K562 (cell line): ENCODE measurements at regions not wholly inside any gene's neighbourhood (a gene's known extent, or its start where the extent isn't known, plus 50 kb on each side); places are given as distances from the start of the nearest gene placed in this dataset.

Experiments used
- ATAC-seq: fragments of 200-7000 bp; cut with Tn5 transposase; 3 replicates; pipeline ENCODE4 v1.9.1; 2020; ENCODE audit warnings: moderate library complexity
- BruUV-seq: library from RNA; stranded (reverse); fragments of 400-500 nt; replicated peaks from 2 replicates; lab custom pipeline; 2021; lab: Mats Ljungman, UMichigan
- CTCF ChIA-PET: fragments of 300-600 bp; formaldehyde crosslinking; extraction: SDS; loops from one replicate; lab custom pipeline; 2021; ENCODE audit warnings: low intra/inter-chr PET ratio; lab: Yijun Ruan, JAX
- POLR2A ChIA-PET: fragments of 300-600, 350-650 bp; sonication (Branson Sonifier 250); formaldehyde crosslinking; extraction: SDS; loops from one replicate; lab custom pipeline; 2021; ENCODE audit warnings: antibody characterized with exemption, inconsistent platforms; lab: Yijun Ruan, JAX
- DNase-seq, 4 experiments: peaks; one replicate each; pipeline versions ENCODE4 v3.0.0 to v3.0.0-alpha.2; 2011 to 2018; ENCODE audit warnings: low spot score in 3 of 4, mixed read lengths in 3 of 4; ENCODE audit errors: extremely low read depth in 1 of 4
- FAIRE-seq: peaks from 2 replicates; lab custom pipeline; 2011; peaks lifted over from hg19 to GRCh38; lab: Jason Lieb, UNC
- H2AFZ ChIP-seq: 2 replicates; pipeline ENCODE4 v1.6.0; 2011; ENCODE audit warnings: low read depth, low read length, control low read depth, inconsistent platforms
- H3K27ac ChIP-seq: fragments of 200-600 bp; 3 replicates; pipeline ENCODE4 v1.8.0; 2011; ENCODE audit warnings: low read depth, mild to moderate bottlenecking, control low read depth, inconsistent platforms, low read length, moderate library complexity, mixed read lengths; ENCODE audit errors: extremely low read depth
- H3K27me3 ChIP-seq, 2 experiments: fragments of 300-600 bp in 1 of 2; 2 replicates in 1 of 2; 3 replicates in 1 of 2; pipeline versions ENCODE4 v1.6.0 to v1.8.0; 2011; ENCODE audit warnings: inconsistent platforms in 2 of 2, low read length in 2 of 2, mild to moderate bottlenecking in 1 of 2, mixed read lengths in 1 of 2, moderate library complexity in 1 of 2; ENCODE audit not compliant: control insufficient read depth in 2 of 2, insufficient read depth in 2 of 2
- H3K36me3 ChIP-seq: fragments of 300-600 bp; 3 replicates; pipeline ENCODE4 v1.8.0; 2011; ENCODE audit warnings: mild to moderate bottlenecking, low read length, inconsistent platforms; ENCODE audit not compliant: control insufficient read depth, insufficient read depth
- H3K4me1 ChIP-seq, 2 experiments: fragments of 200-600 bp in 1 of 2; replicated peaks in 1 of 2; 2 replicates in 1 of 2; 3 replicates in 1 of 2; pipeline versions ENCODE4 v1.5.1 to v1.8.0; 2011; ENCODE audit warnings: inconsistent platforms in 2 of 2, low read length in 2 of 2, mild to moderate bottlenecking in 1 of 2, mixed read lengths in 1 of 2, moderate library complexity in 1 of 2; ENCODE audit not compliant: control insufficient read depth in 2 of 2, insufficient read depth in 2 of 2
- H3K4me2 ChIP-seq: 2 replicates; pipeline ENCODE4 v1.6.1; 2011; ENCODE audit warnings: low read length, control low read depth, inconsistent platforms, mixed read lengths; ENCODE audit not compliant: insufficient read depth
- H3K4me3 ChIP-seq: fragments of 200-600 bp; sonication (generic), shearing (Covaris generic); 2 replicates; pipeline ENCODE4 v1.5.1; 2016; ENCODE audit warnings: control low read depth, inconsistent platforms
- H3K79me2 ChIP-seq: fragments of 200-600 bp; 3 replicates; pipeline ENCODE4 v1.8.0; 2011; ENCODE audit warnings: low read length, inconsistent platforms; ENCODE audit not compliant: control insufficient read depth, insufficient read depth
- H3K9ac ChIP-seq, 2 experiments: 2 replicates each; pipeline versions ENCODE4 v1.6.0 to v1.6.1; 2011; ENCODE audit warnings: low read depth in 2 of 2, low read length in 2 of 2, control low read depth in 1 of 2, inconsistent platforms in 1 of 2, mild to moderate bottlenecking in 1 of 2, mixed read lengths in 1 of 2; ENCODE audit not compliant: insufficient read depth in 1 of 2
- H3K9me1 ChIP-seq: one replicate; pipeline ENCODE4 v1.6.0; 2011; ENCODE audit warnings: inconsistent platforms, mild to moderate bottlenecking, low read length, moderate library complexity; ENCODE audit not compliant: control insufficient read depth, insufficient read depth
- H3K9me3 ChIP-seq: replicated peaks from 2 replicates; pipeline ENCODE4 v1.5.1; 2011; ENCODE audit warnings: low read depth, low read length, inconsistent platforms; ENCODE audit not compliant: control insufficient read depth, insufficient read depth
- H4K20me1 ChIP-seq: replicated peaks from 2 replicates; pipeline ENCODE4 v1.6.1; 2011; ENCODE audit warnings: low read length, inconsistent platforms, mixed read lengths; ENCODE audit not compliant: control insufficient read depth, insufficient read depth
- CEBPG ChIP-seq, 3 experiments: fragments of 200-800 bp in 1 of 3; sonication (Bioruptor generic) in 1 of 3; sonication (generic) in 1 of 3; formaldehyde crosslinking in 1 of 3; IDR thresholded peaks in 2 of 3; conservative IDR thresholded peaks in 1 of 3; 2 replicates each; pipeline versions ENCODE4 v1.6.1 to v1.8.0; 2016 to 2022; ENCODE audit warnings: missing compliant biosample characterization in 2 of 3, missing genetic modification characterization in 2 of 3, mild to moderate bottlenecking in 1 of 3, missing genetic modification reagents in 1 of 3
- ETV6 ChIP-seq, 3 experiments: fragments of 150-350 bp in 1 of 3; sonication (generic) in 1 of 3; formaldehyde crosslinking in 1 of 3; IDR thresholded peaks; 2 replicates each; pipeline versions ENCODE4 v1.6.1 to v1.8.0; 2014 to 2022; ENCODE audit warnings: borderline replicate concordance in 2 of 3, low read depth in 2 of 3, antibody characterized with exemption in 1 of 3, low read length in 1 of 3, mild to moderate bottlenecking in 1 of 3, missing genetic modification reagents in 1 of 3
- FIP1L1 ChIP-seq: fragments of 200-400 bp; formaldehyde crosslinking; IDR thresholded peaks from 2 replicates; pipeline ENCODE4 v1.6.1; 2018; ENCODE audit warnings: mild to moderate bottlenecking, low read depth, low read length; ENCODE audit not compliant: poor library complexity, severe bottlenecking
- GTF2A2 ChIP-seq: IDR thresholded peaks from 2 replicates; pipeline ENCODE4 v1.6.1; 2016; ENCODE audit warnings: mild to moderate bottlenecking, missing genetic modification characterization, missing compliant biosample characterization
- HDAC3 ChIP-seq: fragments of 450-650 bp; IDR thresholded peaks from 2 replicates; pipeline ENCODE4 v1.6.1; 2018; ENCODE audit warnings: borderline replicate concordance, mild to moderate bottlenecking, moderate library complexity; ENCODE audit not compliant: partially characterized antibody
- MAZ ChIP-seq, 2 experiments: fragments of 450-650 bp in 1 of 2; sonication (generic) in 1 of 2; formaldehyde crosslinking; IDR thresholded peaks in 1 of 2; conservative IDR thresholded peaks in 1 of 2; 2 replicates each; pipeline versions ENCODE4 v1.4.0 to v1.5.0; 2020; ENCODE audit warnings: mild to moderate bottlenecking in 1 of 2, missing genetic modification reagents in 1 of 2
- MCM7 ChIP-seq, 2 experiments: fragments of 450-650 bp; IDR thresholded peaks; 2 replicates each; pipeline ENCODE4 v1.6.1; 2016 to 2018
- NUFIP1 ChIP-seq: fragments of 450-650 bp; IDR thresholded peaks from 2 replicates; pipeline ENCODE4 v1.6.1; 2018; ENCODE audit not compliant: partially characterized antibody
- RBBP5 ChIP-seq: fragments of 200-600 bp; sonication (generic); IDR thresholded peaks from 2 replicates; pipeline ENCODE4 v1.6.1; 2012; ENCODE audit warnings: borderline replicate concordance, mild to moderate bottlenecking, low read length, control low read depth, inconsistent platforms; ENCODE audit not compliant: insufficient read depth, poor library complexity, severe bottlenecking
- SLC30A9 ChIP-seq: fragments of 250-450 bp; sonication (Bioruptor Pico); IDR thresholded peaks from 2 replicates; pipeline ENCODE4 v1.8.0; 2022; ENCODE audit warnings: mild to moderate bottlenecking, moderate library complexity
- SMARCB1 ChIP-seq: IDR thresholded peaks from 2 replicates; pipeline ENCODE4 v1.6.1; 2011; ENCODE audit warnings: improper control_type of control experiment, low read depth; ENCODE audit not compliant: insufficient read length
- SMC3 ChIP-seq: conservative IDR thresholded peaks from 2 replicates; pipeline ENCODE4 v1.6.1; 2011; ENCODE audit warnings: low read depth, low read length, improper control_type of control experiment; ENCODE audit not compliant: insufficient read depth
- TAL1 ChIP-seq: fragments of 450-650 bp; IDR thresholded peaks from 2 replicates; pipeline ENCODE4 v1.6.1; 2016; ENCODE audit warnings: mild to moderate bottlenecking
- TEAD4 ChIP-seq, 2 experiments: sonication (generic) in 1 of 2; formaldehyde crosslinking in 1 of 2; IDR thresholded peaks; 2 replicates each; pipeline versions ENCODE4 v1.6.1 to v1.8.0; 2012 to 2022; ENCODE audit warnings: borderline replicate concordance in 1 of 2, inconsistent platforms in 1 of 2, low read length in 1 of 2, mild to moderate bottlenecking in 1 of 2, missing genetic modification reagents in 1 of 2
- ZBTB34 ChIP-seq: fragments of 250-450 bp; sonication (Bioruptor Pico); IDR thresholded peaks from 2 replicates; pipeline ENCODE4 v1.8.0; 2021; ENCODE audit warnings: mild to moderate bottlenecking, moderate library complexity
- ZNF197 ChIP-seq: fragments of 200-800 bp; sonication (Bioruptor generic); IDR thresholded peaks from 2 replicates; pipeline ENCODE4 v1.6.1; 2016; ENCODE audit warnings: low read depth, missing genetic modification characterization, missing compliant biosample characterization
- ZNF644 ChIP-seq: fragments of 200-800 bp; sonication (Bioruptor generic); IDR thresholded peaks from 2 replicates; pipeline ENCODE4 v1.6.1; 2016; ENCODE audit warnings: low read depth, missing genetic modification characterization, missing compliant biosample characterization
- WGBS: fragments of 100-300 bp; shearing (Covaris generic); methylation state at CpG from one replicate; pipeline ENCODE4 v1.1.6; 2016; ENCODE audit warnings: low coverage, mixed read lengths; ENCODE audit not compliant: insufficient coverage; ENCODE audit errors: missing lambda C conversion rate; 5-methylcytosine and 5-hydroxymethylcytosine counted together
- in situ Hi-C: fragments of 300-500 bp; cut with MboI; formaldehyde crosslinking; loops from 4 replicates; pipeline ENCODE4 v1.15.0; 2018; ENCODE audit warnings: inconsistent platforms, mixed read lengths
- intact Hi-C: fragments of 100-400 bp; cut with micrococcal nuclease; formaldehyde crosslinking; loops from 2 replicates; pipeline ENCODE4 v1.14.2; 2022

DNA sequence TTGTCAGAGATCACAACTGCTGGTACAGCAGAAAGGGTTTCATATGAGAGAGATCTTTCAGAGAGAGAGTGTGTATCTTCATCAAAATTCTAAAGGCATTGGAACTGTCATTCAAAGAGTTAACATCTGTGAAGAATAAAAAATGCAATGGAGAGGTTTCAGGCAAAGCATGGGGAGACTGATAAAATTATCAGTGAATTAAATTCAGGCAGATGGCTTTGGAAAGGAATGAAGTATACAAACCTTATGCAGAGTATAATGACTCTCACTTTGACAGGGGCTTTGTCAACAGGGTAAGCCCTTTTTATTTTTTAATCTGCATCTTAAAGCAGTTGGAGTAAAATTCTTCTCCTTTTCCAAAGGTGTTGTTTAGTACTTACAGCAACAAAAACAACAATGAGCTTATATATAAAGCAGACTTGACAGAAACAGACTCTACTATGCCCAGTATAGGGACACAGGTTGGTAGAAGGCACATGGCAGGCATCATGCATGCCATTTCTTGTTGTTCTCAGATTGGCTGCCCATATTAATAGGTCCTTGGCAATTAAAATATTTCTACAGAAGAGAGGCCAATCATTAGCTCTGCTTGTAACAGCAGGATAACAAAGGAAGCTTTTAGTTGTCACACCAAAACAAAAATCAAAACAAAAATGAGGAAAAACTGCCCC is 54.9 kb upstream of the NXPH1 start (continued):
- TF ChIP-seq RBBP5, result no peak
- TF ChIP-seq CEBPG (CRISPR knock-in tag; IDR thresholded peaks at IDR 0.05), result no peak
- no peak for TF ChIP-seq CEBPG (tag; conservative IDR thresholded peaks at IDR 0.05 in 1 of 2, IDR thresholded peaks at IDR 0.05 in 1 of 2)
- TF ChIP-seq ZBTB34 (CRISPR knock-in tag), result no peak
- TF ChIP-seq MAZ (CRISPR knock-in tag; conservative IDR thresholded peaks at IDR 0.05 in 1 of 2, IDR thresholded peaks at IDR 0.05 in 1 of 2), result no peak

- intact Hi-C loops (no loop called here), in situ Hi-C loops (no loop called here)
- Histone ChIP-seq H3K79me2 (no peaks in the 10 kb centered on the region), H3K9ac (no peak overlapping the region), H3K9me1 (no peaks in the 10 kb centered on the region), H3K4me1 (peaks cover 0 to 4% of the 10 kb centered on the region in 2 experiments; a peak in 1 of 5 replicates), H3K9me3 (no peaks in the 10 kb centered on the region), H4K20me1 (no peaks in the 10 kb centered on the region), H2AFZ (no peak overlapping the region), H3K27ac (no peak overlapping the region), H3K36me3 (no peaks in the 10 kb centered on the region), H3K4me3 (no peak overlapping the region), H3K27me3 (no peaks in the 10 kb centered on the region), H3K4me2 (no peak overlapping the region)
- ATAC-seq (no peak), DNase-seq (no peak), FAIRE-seq (no peak)
- ChIA-PET POLR2A (no interaction called here), CTCF (no interaction called here)
- BruUV-seq, result no TSS peak
- 7% methylated on average over 6 of the region's 6 CpGs for WGBS
- TF ChIP-seq HDAC3 (no peak), NUFIP1 (no peak), TAL1 (no peak), ZNF197 (CRISPR knock-in tag) (no peak), MCM7 (IDR thresholded peaks at IDR 0.05) (no peak), FIP1L1 (no peak), SMC3 (no peak), SMARCB1 (no peak), GTF2A2 (tag) (no peak), ETV6 (IDR thresholded peaks at IDR 0.05; ENCODE audit: borderline replicate concordance in 1 of 2, low read depth in 2 of 2, low read length in 1 of 2) (no peak), ETV6 (CRISPR knock-in tag; IDR thresholded peaks at IDR 0.05; ENCODE audit: borderline replicate concordance) (no peak), TEAD4 (IDR thresholded peaks at IDR 0.05; ENCODE audit: low read length) (no peak), TEAD4 (CRISPR knock-in tag; IDR thresholded peaks at IDR 0.05; ENCODE audit: borderline replicate concordance) (no peak), SLC30A9 (CRISPR knock-in tag) (no peak), ZNF644 (tag) (no peak)
These were observed 54.1 kb upstream of the NXPH1 start for GRCh38 chr7:8379264-8379663.
